ENCODE measurements at regions not wholly inside any gene's neighbourhood (a gene's known extent, or its start where the extent isn't known, plus 50 kb on each side); places are given as distances from the start of the nearest gene placed in this dataset.
"Not testable (repeated sequence)": the region's sequence is repeated elsewhere in the genome, so short reads cannot be mapped to it uniquely, and the experiment has no call there.

DNA sequence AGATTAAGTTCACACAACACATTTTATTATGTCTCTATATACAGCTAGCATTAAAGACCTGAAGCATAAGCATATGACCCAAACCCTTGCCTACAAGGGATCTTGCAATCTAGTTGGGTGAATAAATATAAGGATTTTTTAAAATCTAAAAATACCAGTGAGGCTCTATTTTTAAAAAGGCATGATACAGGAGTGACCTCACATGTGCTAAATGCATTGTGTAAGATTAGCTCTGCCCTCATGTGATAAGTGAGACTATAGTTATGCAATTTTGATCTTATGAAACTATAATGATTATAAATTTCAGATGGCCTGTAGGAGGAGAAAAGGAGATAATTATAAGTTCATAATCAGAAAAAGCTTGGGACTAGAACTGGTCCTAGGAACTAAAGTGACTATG, 451.0 kb upstream of the MAN1A1 start:
- no peak for DNase-seq (ENCODE audit: low read depth)

DNA sequence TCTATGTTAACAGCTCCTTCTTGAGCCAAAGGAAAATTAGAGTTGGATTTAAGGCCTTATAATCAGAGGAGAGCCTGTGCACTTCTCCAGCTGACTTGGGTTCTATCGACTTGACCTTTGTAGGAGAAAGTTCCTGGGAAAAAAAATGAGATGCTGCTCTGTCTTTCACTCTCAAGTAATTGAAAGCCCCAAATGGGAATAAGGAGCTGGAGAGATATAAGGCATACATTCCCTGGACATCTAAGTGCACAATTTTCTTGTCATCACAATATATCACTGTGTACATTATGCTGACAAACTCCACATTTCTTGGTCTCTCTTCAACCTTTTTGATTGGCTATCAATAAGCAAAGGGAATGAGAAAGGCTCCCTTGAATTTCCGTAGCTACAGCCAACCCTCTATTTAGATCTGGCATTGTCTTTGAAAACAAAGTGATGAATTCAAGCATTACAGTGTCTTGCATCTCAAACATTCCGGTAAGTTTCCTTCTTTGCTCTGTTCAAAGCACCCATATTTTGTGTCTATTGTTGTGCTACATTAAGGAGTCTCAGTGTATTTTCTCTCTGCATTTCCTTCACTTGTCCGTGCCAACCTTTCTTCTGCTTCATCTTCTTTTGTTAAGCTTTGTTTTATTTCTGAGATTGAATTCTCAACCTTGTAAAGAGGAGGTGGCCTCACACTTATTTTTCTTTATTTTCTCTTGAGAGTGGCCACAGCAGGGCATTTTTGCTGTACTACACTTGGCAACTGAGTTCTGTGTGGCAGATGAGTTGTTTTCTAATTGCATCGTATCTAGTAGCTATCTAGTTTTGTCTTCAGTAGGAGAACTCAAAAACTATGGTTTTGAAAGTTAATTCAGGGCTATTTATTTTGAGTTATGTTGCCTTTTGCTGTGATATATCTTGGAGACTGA, 450.3 kb upstream of the MAN1A1 start:
- DNase-seq (ENCODE audit: low read depth), result no peak

DNA sequence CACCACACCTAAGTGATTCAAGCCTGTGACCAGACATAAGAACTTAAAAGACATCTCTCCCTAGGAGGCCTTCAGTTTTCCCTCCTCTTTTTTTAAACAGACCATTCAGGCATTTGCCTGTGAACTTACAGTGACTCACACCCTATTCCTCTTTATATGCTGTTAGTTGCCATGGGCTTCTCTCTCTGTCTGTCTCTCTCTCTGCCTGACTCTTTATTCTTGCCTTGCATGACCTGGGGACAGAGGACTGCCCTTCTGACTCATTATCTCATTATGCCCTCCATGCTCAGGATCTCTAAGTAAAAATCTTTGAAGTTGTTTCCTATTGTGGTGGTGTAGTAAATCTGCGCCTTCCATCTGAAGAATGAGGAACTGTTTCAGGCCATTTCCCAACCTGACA, 442.2 kb upstream of the MAN1A1 start:
- no peak for DNase-seq (ENCODE audit: low read depth)

DNA sequence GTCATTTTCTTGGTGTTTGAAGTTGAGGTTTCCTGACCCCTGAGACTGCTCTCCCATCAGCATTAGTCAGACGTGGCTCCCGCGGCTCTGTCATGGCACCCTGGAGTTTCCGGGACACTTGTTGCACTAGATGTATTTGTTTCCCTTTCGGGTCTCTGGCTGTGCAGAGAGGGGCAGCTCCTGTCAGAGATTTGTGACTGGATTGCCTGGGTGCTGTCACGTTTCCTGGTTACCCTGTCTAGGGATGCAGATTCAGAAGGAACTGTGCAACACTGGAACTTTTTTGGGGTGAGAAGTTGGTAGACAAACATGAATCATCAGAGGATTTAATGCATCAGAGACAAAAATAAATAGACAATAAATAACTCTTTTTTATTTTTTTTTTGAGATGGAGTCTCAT, 431.8 kb upstream of the MAN1A1 start:
- DNase-seq (ENCODE audit: low read depth), result no peak

DNA sequence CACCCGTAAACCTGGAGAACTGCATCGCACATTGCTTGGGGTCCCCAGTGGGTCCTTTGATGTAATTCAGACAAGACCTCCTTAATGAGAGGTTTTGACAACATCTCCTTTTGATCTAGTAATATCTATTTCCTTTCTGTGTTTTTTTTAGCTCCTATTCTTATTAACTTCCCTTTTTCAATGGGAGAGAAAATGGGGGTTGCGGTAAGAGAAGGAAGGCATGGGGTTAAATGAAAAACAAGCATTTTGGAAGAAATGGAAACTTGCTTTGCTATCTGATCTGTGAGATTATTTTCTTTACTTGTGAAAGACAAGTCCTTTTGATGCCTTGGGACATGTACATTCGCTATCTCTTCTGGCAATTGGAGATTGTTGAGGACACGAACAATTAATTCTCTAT, 418.6 kb upstream of the MAN1A1 start:
- no peak for DNase-seq (ENCODE audit: low read depth)

DNA sequence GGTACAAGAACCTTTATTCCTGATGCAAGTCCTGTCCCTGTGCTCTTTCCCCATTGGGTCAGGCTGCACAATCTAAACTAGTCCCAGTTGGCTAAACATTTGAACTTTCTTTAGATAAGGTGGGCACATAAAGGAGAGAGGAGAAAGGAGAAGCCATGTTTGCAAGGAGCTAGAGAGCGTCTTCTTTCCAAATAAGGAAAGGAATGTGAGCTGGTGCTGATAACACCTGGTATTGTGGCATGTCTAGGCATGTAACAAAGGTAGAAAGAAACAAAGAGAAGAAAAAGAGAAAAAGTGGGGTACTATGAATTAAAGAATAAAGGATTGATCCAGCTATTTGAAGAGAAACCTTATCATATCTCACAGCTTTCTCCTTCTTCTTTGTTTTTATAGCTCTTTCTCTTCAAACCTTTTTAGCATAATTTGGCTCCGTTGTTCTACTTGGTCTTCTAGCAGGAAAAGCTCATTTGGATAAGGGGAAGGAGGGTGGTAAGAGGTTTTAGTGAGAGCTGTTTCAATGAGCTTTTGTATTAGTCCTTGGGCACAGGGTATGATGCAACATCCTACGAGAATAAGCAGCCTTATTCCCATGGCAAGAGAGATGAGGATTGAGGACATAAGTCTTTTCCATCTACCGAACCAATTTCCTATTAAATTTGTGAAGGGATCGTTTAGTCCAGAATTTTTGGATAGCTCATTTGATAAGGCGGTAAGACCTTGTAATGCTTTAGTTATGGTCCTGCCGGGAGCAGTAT, 415.5 kb upstream of the MAN1A1 start:
- DNase-seq (ENCODE audit: low read depth), result no peak

DNA sequence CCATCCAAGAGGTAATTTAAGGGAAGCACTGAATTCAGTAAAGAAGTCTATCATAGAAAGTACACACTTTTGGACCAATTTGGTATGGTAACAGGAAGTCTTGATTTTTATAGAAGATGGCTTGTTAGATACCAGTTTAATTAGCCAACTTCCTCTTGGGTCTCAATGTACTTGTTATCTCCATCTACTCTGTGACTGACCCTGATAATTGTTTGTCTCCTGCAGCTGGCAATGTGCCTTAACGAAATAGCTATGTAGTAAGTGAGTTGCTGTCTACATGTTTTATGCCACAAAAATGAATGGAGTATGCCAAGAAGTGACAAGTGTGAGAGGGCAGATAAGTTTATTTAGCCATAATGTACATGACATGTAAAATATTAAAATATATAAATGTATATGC, 410.5 kb upstream of the MAN1A1 start:
- DNase-seq (ENCODE audit: low read depth), result no peak

DNA sequence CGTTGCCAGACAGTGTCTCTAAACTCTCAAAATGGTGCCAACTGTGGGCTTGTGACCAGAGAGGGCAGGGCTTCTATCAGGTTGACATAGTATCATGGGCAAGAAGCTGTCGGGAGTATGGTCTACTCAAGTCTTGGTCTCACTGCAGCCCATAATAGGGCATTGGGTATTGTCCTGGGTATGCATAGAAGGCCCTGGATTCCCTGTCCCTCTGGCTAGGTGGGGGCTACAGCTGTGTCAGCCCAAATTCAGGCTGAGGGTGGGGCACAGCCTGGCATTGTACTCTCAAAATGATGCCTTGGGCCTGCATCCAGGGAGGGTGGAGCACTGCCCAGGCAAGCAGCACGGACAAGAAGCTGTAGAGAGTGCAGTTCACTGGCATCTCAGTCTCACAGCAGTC, 408.8 kb upstream of the MAN1A1 start:
- DNase-seq (ENCODE audit: low read depth), result no peak

DNA sequence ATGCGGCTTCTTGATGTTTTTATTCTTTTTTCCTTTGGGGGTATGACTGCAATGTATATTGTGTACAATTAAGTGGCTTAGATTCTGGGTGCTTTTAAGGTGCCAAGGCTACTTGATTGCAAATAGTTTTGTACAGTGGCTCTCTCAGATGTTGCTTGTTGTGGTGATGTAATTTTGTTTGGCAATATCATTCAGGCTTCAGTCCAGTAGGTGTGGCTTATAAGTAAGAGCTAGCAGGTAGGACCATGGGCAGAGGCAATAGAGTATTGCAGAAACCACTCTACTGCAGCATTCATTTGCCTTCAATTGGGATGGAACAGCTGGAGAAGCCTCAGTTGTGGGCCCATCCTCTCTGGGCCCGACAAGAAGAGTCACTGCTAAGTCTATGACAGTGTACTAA, 407.9 kb upstream of the MAN1A1 start:
- DNase-seq (ENCODE audit: low read depth), result no peak

DNA sequence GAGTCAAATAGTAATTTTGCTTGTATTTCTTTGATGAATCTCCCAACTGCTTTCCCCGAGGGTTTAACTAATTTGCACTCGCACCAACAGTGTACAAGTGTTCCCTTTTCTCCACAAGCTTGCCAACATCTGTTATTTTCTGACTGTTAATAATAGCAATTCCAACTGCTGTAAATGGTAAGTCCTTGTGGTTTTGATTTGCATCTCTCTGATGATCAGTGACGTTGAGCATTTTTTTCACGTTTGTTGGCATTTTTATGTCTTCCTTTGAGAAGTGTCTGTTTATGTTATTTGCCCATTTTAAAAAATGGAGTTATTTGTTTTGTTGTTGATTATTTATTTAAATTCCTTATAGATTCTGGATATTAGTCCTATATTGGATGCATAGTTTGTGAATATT, 399.8 kb upstream of the MAN1A1 start:
- no peak for DNase-seq (ENCODE audit: low read depth)

DNA sequence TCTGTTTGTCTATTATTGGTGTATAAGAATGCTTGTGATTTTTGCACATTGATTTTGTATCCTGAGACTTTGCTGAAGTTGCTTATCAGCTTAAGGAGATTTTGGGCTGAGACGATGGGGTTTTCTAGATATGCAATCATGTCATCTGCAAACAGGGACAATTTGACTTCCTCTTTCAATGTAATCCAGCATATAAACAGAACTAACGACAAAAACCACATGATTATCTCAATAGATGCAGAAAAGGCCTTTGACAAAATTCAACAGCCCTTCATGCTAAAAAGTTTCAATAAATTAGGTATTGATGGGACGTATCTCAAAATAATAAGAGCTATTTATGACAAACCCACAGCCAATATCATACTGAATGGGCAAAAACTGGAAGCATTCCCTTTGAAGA, 399.0 kb upstream of the MAN1A1 start:
- not testable (repeated sequence) for DNase-seq (ENCODE audit: low read depth)

DNA sequence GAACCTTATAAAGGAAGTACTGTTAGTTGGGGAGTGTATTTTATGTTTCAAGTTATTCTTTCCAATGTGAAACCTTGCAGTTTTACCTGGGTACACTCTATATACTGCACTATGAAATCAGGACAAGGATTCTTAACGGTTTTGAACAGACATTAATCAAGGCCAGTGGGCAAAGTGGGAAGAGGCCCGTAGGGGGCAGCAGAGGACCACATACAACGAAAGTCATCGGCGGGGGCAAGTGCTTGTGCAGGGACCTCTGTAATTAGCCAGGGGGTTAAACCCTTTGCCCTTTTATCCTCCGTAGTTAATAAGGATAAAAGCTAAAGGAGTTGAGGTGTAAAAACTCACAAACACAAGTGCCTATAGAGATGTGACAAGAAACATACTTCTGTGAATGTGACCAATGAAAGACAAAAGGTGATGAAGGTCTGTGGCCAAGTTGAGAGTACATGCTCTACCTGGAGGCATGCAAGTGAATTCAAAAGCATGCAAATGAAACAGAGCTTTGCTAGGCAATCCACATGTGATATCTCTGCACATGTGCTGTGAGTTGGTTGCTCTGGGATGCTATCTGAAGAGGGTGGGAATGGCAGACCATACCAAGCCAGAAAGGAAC, 392.7 kb upstream of the MAN1A1 start:
- DNase-seq (ENCODE audit: low read depth), result peak; percentile 10

DNA sequence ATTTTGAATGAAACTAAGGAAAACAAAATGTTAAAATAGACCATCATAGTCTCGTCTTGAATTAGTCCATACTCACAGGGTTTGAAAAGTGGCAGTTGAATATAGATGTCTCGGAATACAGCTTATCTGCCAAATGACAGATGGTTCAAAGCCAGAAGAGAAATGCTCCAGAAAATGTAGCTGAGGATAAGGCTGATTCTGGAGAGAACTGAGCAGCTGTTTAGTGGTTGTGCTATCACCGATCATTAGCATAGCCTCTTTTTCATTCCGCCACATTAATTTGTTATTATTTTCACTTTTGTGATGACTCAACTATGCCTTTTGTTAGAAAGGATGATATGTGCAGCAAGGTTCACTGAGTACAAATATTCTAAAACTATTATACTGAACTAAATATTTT, 390.2 kb upstream of the MAN1A1 start:
- DNase-seq (ENCODE audit: low read depth), result no peak

DNA sequence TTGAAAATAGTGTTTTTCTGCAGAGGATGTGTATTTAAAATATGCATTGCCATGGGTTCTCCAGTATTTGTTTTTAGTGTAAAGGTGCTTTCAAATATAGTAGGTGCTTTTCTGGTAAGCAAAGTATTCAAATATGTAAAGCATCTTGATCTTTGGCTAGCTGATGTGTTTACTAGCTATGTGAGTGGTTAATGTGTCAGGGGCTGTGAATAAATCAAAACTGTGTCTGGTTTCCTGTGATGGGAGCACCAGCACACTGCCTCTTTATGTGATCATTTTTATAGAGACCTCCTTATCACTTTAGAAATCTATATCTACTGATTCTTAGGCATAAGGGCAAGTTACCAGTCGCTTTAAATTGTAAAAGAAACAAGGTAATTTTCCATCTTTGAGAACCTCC, 388.9 kb upstream of the MAN1A1 start:
- no peak for DNase-seq (ENCODE audit: low read depth)

DNA sequence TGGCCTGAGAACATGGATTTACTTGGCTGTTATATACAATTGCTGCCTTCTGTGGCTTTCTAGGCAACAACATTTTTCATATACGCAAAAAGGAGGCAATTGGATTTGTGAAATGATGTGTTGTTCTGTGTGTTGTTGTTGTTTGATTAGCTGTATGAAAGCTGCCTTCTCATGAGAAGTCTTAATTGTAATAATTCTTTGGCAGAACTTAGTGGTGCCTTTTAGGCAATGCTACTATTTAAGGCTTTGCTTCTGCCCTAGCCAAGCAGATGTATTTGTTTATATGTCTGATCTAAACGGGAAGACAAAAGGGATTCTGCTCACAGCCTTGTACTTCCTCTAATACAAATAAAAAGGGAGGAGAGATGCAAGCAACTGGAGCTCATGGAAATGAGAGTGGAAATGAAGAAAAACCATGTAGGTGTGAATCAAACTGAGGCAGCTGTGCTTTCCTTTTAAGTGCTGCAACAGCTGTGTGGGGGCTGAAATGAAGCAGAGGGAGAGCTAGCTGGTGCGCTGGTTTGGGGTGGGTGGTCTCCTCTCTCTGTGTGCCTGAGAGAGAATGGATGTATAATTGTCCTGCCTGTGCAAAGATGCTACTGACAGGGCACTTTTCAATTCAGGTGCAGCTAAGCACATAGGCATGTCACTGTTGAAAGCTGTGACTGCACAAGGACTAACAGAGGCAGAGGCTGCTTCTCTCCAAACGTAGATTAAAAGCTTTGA, 386.9 kb upstream of the MAN1A1 start:
- no peak for DNase-seq (ENCODE audit: low read depth)

DNA sequence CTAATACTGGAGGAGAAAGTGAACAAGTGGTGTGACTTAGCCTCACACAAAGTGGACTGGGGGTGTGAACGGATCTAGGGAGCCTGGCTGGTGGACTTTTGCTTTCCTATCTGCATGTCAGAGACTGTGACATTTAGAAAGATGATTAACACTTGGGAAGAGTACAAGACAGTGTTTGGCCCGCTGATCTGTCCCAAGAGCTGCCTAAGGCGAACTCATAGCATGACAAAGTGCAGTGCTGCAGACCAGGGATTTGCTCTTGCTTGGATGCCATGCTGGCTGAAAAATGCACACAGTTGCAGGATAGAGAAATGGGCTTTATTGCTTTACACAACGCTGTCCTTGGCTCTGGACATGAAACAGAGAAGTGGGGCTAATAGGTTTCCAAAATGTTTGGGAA, 386.0 kb upstream of the MAN1A1 start:
- DNase-seq (ENCODE audit: low read depth), result no peak

DNA sequence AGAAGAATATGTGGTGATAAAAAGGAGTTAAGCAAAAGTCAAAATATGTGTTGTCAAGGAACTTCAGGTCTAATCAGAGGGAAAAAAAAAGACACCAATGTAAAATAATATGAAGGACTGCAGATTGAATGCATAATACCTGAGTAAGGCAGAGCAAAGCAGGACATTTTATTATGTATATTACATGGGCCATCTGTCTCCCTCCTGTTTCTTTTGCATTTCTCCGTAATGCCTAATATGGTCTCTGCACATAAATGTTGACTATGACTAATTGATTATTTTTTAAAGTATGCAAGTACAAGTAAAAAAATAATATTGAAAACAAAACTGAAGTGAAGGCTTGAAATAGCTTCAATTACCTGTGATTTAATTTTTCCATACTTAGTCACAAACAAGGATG, 384.7 kb upstream of the MAN1A1 start:
- DNase-seq (ENCODE audit: low read depth), result no peak

DNA sequence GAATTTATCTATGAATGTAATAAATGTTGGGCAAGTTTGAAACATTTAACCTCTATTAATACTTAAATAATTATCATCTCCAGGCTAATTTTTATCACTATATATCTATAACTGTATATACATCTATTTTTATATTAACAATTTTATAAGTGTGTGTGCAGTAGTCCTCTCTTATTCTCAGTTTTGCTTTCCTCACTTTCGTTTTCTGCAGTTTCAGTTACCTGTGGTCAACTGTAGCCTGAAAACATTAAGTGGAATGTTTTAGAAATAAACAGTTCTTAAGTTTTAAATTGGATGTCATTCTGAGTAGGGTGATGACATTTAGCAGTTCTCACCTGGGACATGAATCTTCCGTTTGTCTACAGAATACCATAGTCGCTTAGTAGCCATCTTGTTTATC, 379.4 kb upstream of the MAN1A1 start:
- no peak for DNase-seq (ENCODE audit: low read depth)

DNA sequence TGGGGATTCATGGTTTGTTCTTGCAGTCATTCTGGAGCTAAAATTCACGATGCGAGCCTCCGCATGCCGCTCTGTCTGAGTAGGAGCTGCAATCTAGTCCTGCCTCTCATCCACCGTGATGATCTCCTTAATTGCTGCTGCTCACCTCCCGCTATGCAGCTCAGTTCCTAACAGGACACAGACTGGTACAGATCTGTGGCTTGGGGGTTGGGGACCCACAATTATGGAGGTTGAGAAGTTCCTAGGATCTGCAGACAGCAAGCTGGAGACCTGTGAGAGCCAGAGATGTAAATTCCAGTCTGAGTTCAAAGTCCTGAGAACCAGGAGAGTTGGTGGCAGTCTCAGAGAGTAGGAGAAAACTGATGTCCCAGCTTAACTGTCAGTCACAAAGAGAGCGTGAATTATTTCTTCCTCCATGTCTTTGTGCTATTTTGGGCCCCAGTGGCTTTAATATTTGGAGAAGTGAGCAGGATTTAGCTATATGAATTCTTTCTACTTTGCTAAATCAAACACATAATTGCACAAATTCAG, 378.7 kb upstream of the MAN1A1 start:
- DNase-seq (ENCODE audit: low read depth), result no peak

DNA sequence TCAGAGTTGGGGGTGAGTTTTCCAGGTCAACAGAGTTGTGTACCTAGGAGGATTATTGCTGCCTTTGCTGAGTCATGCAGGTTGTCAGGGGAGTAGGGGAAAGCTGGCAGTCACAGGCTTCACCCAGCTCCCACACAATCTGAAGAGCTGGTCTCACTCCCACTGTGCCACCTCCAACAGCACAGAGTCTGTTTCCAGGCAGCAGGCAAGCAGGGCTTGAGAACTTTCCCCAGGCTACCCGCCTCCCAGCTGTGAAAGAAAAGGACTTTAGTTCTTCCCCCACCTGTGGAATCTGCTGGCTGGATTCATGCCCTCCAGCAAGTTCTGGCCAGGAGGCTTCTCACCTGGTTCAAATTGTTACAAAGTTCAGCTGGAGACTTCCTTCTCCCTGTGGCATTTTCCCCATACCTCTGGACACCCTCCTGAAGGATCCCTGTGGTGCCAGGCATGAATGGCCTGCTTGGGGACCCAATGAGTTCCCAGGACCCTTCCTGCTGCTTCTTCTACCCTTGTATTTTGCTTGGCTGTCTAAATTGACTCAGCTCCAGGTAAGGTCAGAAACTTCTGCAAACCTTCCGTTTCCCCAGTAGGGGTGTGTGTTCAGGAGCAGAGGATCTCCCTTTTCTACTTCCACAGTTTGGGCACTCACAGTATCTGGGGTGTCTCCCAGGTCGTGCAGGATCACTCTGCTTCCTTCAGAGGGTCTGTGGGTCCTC, 378.1 kb upstream of the MAN1A1 start:
- no peak for DNase-seq (ENCODE audit: low read depth)

DNA sequence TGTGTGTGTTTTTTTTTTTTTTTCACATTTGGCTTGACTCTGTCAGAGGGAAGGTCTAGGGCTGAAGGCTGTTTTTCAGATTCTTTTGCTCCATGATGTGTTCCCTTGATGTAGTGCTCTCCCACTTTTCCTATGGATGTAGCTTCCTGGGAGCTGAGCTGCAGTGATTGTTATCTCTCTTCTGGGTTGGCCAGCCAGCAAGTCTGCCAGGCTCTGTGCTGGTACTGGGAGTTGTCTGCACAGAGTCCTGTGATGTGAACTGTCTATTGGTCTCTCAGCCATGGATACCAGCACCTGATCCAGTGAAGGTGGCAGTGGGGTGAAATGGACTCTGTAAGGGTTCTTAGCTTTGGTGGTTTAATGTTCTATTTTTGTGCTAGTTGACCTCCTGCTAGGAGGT, 377.4 kb upstream of the MAN1A1 start:
- DNase-seq (ENCODE audit: low read depth), result not testable (repeated sequence)

All from stimulated activated CD8-positive, alpha-beta memory T cell treated with anti-CD3 and anti-CD28 coated beads, Interleukin-15, amount 100 ng/mL, for 1 hour (primary cell).